ENCODE measurements at regions not wholly inside any gene's neighbourhood (a gene's known extent, or its start where the extent isn't known, plus 50 kb on each side); places are given as distances from the start of the nearest gene placed in this dataset.

DNA sequence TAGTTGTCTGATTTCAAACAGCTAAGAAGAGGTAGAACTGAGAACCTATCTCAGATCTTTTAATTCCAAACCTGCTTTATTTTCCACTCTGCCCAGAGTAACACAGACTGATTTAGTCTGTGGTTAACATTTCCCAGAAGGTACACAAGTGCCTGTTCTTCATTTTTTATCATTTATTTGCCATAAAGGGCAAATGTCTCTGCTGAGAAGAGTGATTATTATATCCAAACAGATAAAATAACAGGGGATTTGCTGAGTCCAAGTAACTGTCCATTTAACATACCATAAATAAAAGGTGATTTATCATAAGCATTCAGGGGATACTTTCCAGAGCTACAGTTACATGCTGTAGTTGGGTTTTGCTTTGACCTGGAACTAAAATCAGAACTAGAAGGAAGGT, 617.7 kb downstream of the MBD2 start:
- BruUV-seq (replicated peaks), result no TSS peak

More for the DNA sequence above, 617.7 kb downstream of the MBD2 start:
- H3K4me2 ChIP-seq (ENCODE audit: low read depth, low read length), result no peak overlapping the region
- no peaks in the 10 kb centered on the region for H3K4me1 ChIP-seq (ENCODE audit: insufficient read depth, low read length)
- H3K27ac ChIP-seq (ENCODE audit: extremely low read length, insufficient read depth, low read length), result no peak overlapping the region
- TF ChIP-seq ATF7 (IDR thresholded peaks at IDR 0.05) (no peak), ATF7 (CRISPR knock-in tag; IDR thresholded peaks at IDR 0.05) (no peak), ZNF772 (CRISPR knock-in tag; IDR thresholded peaks at IDR 0.05) (no peak), KAT8 (CRISPR knock-in tag; IDR thresholded peaks at IDR 0.05) (no peak), SALL1 (CRISPR knock-in tag; IDR thresholded peaks at IDR 0.05) (no peak), RELA (CRISPR knock-in tag; IDR thresholded peaks at IDR 0.05) (no peak), ZNF724P (CRISPR knock-in tag; IDR thresholded peaks at IDR 0.05; ENCODE audit: borderline replicate concordance) (no peak), ZNF205 (CRISPR knock-in tag; IDR thresholded peaks at IDR 0.05) (no peak), TOE1 (CRISPR knock-in tag; IDR thresholded peaks at IDR 0.05) (no peak), SP4 (CRISPR knock-in tag; IDR thresholded peaks at IDR 0.05) (no peak), PAX8 (CRISPR knock-in tag; IDR thresholded peaks at IDR 0.05; ENCODE audit: borderline replicate concordance) (no peak), ZFAT (CRISPR knock-in tag; conservative IDR thresholded peaks at IDR 0.05) (no peak), ZSCAN20 (CRISPR knock-in tag; IDR thresholded peaks at IDR 0.05; ENCODE audit: borderline replicate concordance) (no peak), ZNF280D (CRISPR knock-in tag; IDR thresholded peaks at IDR 0.05) (no peak), HCFC1 (IDR thresholded peaks at IDR 0.05; ENCODE audit: low read depth, low read length) (no peak), SMARCE1 (IDR thresholded peaks at IDR 0.05; ENCODE audit: borderline replicate concordance) (no peak), ZKSCAN5 (CRISPR knock-in tag; IDR thresholded peaks at IDR 0.05) (no peak)
- TF ChIP-seq, protein P1, sequence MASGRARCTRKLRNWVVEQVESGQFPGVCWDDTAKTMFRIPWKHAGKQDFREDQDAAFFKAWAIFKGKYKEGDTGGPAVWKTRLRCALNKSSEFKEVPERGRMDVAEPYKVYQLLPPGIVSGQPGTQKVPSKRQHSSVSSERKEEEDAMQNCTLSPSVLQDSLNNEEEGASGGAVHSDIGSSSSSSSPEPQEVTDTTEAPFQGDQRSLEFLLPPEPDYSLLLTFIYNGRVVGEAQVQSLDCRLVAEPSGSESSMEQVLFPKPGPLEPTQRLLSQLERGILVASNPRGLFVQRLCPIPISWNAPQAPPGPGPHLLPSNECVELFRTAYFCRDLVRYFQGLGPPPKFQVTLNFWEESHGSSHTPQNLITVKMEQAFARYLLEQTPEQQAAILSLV (CRISPR knock-in tag; IDR thresholded peaks at IDR 0.05; ENCODE audit: borderline replicate concordance), result no peak
- TF ChIP-seq, protein P2, sequence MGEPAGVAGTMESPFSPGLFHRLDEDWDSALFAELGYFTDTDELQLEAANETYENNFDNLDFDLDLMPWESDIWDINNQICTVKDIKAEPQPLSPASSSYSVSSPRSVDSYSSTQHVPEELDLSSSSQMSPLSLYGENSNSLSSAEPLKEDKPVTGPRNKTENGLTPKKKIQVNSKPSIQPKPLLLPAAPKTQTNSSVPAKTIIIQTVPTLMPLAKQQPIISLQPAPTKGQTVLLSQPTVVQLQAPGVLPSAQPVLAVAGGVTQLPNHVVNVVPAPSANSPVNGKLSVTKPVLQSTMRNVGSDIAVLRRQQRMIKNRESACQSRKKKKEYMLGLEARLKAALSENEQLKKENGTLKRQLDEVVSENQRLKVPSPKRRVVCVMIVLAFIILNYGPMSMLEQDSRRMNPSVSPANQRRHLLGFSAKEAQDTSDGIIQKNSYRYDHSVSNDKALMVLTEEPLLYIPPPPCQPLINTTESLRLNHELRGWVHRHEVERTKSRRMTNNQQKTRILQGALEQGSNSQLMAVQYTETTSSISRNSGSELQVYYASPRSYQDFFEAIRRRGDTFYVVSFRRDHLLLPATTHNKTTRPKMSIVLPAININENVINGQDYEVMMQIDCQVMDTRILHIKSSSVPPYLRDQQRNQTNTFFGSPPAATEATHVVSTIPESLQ (CRISPR knock-in tag; conservative IDR thresholded peaks at IDR 0.05), result no peak
- no peaks in the 10 kb centered on the region for H4K20me1 ChIP-seq (ENCODE audit: insufficient read depth, low read length)
- ATAC-seq, result no peak
- FAIRE-seq, result no peak
- CTCF ChIA-PET (ENCODE audit: low intra/inter-chr PET ratio, low total read pairs), result no interaction called here
- DNase-seq (ENCODE audit: low spot score), result no peak
- intact Hi-C loops (cut with micrococcal nuclease; ENCODE audit: unreplicated experiment), result no loop called here
- in situ Hi-C loops (cut with HindIII; ENCODE audit: extremely low pct_ligation_motif_present, low pct_unique_long_range_greater_than_20kb), result no loop called here
- H3K36me3 ChIP-seq (replicated peaks in 1 of 2; ENCODE audit: control insufficient read depth in 1 of 2, insufficient read depth in 2 of 2, low read length in 2 of 2), result no peaks in the 10 kb centered on the region
- no peaks in the 10 kb centered on the region for H3K79me2 ChIP-seq (ENCODE audit: insufficient read depth, low read length)
- H3K9me3 ChIP-seq (ENCODE audit: low read length), result no peaks in the 10 kb centered on the region; the same call in none of the 2 replicates
- POLR2A ChIA-PET, result no interaction called here
- H3K9ac ChIP-seq (ENCODE audit: insufficient read depth, low read depth, low read length), result no peak overlapping the region
- no peaks in the 10 kb centered on the region; a peak in 1 of 5 replicates for H3K27me3 ChIP-seq (ENCODE audit: control insufficient read depth in 1 of 2, insufficient read depth in 2 of 2, low read length in 2 of 2)
- H2AFZ ChIP-seq (ENCODE audit: low read length), result no peak overlapping the region
- no peak overlapping the region for H3K4me3 ChIP-seq (replicated peaks in 1 of 3; ENCODE audit: insufficient read depth in 1 of 3, low read depth in 2 of 3, low read length in 3 of 3)

Data from HepG2 (cell line).